ENCODE measurements at regions not wholly inside any gene's neighbourhood (a gene's known extent, or its start where the extent isn't known, plus 50 kb on each side); places are given as distances from the start of the nearest gene placed in this dataset.

DNA sequence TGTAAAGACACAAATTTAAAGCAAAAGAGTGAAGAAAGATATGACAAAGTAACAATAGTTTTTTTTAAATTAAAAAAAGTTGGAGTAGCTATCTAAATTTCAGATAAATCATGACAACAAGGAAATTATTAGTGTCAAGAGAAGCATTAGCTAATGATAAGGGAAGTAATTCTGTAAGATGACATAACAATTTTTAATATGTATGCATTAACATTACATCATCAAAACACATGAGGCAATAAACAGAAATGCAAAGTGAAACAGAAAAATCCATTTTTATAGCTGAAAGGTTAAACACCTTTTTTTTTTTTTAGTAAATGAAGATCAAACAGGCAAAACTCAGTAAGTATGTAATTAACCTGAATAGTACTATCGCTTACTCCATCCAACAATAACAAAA, 804.9 kb upstream of the PRR20A start:
- CTCF ChIA-PET = no interaction called here
- ATAC-seq = no peak
- H3K4me3 Mint-ChIP-seq = no peak overlapping the region
- POLR2A ChIA-PET = no interaction called here
- no peaks in the 10 kb centered on the region for H3K27me3 Mint-ChIP-seq
- H3K36me3 Mint-ChIP-seq (ENCODE audit: low read depth) = no peaks in the 10 kb centered on the region
- no peak overlapping the region for H3K27ac Mint-ChIP-seq
- no peaks in the 10 kb centered on the region for H3K4me1 Mint-ChIP-seq (ENCODE audit: low read depth)
- peaks cover 19% of the 10 kb centered on the region for H3K9me3 Mint-ChIP-seq
- intact Hi-C loops (cut with micrococcal nuclease) = no loop called here
- TF ChIP-seq, protein P1, sequence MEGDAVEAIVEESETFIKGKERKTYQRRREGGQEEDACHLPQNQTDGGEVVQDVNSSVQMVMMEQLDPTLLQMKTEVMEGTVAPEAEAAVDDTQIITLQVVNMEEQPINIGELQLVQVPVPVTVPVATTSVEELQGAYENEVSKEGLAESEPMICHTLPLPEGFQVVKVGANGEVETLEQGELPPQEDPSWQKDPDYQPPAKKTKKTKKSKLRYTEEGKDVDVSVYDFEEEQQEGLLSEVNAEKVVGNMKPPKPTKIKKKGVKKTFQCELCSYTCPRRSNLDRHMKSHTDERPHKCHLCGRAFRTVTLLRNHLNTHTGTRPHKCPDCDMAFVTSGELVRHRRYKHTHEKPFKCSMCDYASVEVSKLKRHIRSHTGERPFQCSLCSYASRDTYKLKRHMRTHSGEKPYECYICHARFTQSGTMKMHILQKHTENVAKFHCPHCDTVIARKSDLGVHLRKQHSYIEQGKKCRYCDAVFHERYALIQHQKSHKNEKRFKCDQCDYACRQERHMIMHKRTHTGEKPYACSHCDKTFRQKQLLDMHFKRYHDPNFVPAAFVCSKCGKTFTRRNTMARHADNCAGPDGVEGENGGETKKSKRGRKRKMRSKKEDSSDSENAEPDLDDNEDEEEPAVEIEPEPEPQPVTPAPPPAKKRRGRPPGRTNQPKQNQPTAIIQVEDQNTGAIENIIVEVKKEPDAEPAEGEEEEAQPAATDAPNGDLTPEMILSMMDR (IDR thresholded peaks at IDR 0.05) = no peak
- no peak for DNase-seq

DNA sequence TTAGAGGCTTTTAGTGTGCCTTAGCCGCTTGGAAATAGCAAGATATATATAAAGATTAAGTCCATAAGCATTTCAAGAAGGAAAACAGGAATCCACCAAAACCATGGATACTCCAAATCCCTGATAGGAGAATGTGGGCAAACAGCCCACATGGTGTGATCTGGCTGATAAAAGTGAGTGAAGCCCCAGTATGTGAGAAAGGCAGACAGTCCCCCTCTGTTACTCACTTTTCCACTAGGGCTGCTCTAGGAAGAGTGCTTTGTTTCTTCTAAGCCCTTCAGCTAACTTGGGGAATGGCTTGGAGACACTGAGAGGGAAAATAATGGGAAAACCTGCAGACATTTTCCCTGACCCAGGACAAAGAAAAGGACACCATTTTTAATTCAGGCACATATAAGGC, 802.3 kb upstream of the PRR20A start:
- ATAC-seq = no peak
- POLR2A ChIA-PET = no interaction called here
- TF ChIP-seq, protein P1 (IDR thresholded peaks at IDR 0.05) = no peak
- intact Hi-C loops (cut with micrococcal nuclease) = no loop called here
- no peak for DNase-seq
- H3K9me3 Mint-ChIP-seq = peaks cover 24% of the 10 kb centered on the region
- H3K27me3 Mint-ChIP-seq = no peaks in the 10 kb centered on the region
- H3K36me3 Mint-ChIP-seq (ENCODE audit: low read depth) = no peaks in the 10 kb centered on the region
- H3K27ac Mint-ChIP-seq = no peak overlapping the region
- no peaks in the 10 kb centered on the region for H3K4me1 Mint-ChIP-seq (ENCODE audit: low read depth)
- no peak overlapping the region for H3K4me3 Mint-ChIP-seq
- CTCF ChIA-PET = no interaction called here

DNA sequence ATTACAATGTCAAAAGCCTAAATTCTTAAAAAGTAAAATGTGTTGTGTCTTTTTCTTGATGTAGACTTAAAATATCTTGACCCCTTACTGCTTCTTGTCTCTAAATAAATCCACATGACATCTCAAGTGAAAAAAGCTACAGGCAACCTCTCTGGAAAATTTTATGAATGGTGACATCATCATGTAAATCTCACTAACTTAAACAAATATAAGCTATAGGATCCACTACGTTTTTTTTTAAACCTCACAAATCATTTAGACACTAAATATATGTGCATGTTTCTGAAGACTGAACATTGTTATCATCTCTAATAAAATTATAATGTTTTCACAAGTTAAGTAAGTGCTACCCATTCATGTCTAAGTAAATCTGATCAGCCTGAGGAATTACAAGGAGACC, 793.7 kb upstream of the PRR20A start:
- Mint-ChIP-seq H3K27ac (no peak overlapping the region), H3K9me3 (peaks cover 14% of the 10 kb centered on the region), H3K4me1 (ENCODE audit: low read depth) (no peaks in the 10 kb centered on the region), H3K4me3 (no peak overlapping the region), H3K27me3 (no peaks in the 10 kb centered on the region), H3K36me3 (ENCODE audit: low read depth) (no peaks in the 10 kb centered on the region)
- ATAC-seq (no peak), DNase-seq (no peak)
- intact Hi-C loops (cut with micrococcal nuclease) = no loop called here
- CTCF ChIA-PET = interaction anchor here (1.2 kb wide), 1 partner anchor 19 kb away, joined by 3 read pairs; no protein-coding TSS in a partner anchor
- POLR2A ChIA-PET = no interaction called here
- TF ChIP-seq, protein P1 (IDR thresholded peaks at IDR 0.05) = no peak

DNA sequence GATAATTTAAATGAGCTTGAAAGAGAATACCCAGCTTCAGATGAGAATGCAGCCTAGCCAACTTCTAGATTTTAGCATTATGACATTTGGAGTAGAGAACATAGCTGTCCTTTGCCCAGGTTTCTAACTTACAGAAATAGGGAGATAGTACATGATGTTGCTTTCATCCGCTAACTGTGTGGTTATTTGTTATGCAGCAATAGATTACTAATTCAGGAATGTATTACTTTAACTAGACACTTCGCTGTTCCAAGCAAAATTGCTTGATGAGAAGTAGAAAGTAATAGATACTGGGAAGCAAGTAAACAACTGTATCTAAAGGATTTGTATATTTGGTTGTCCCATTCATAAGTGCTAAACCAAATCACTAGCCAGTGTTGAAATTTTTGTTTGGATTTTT, 790.9 kb upstream of the PRR20A start:
- intact Hi-C loops (cut with micrococcal nuclease) = no loop called here
- no peaks in the 10 kb centered on the region for H3K36me3 Mint-ChIP-seq (ENCODE audit: low read depth)
- peaks cover 12% of the 10 kb centered on the region for H3K9me3 Mint-ChIP-seq
- H3K27me3 Mint-ChIP-seq = no peaks in the 10 kb centered on the region
- no peak overlapping the region for H3K4me3 Mint-ChIP-seq
- ChIA-PET CTCF (no interaction called here), POLR2A (no interaction called here)
- ATAC-seq (no peak), DNase-seq (no peak)
- no peak overlapping the region for H3K27ac Mint-ChIP-seq
- no peaks in the 10 kb centered on the region for H3K4me1 Mint-ChIP-seq (ENCODE audit: low read depth)
- TF ChIP-seq, protein P1 (IDR thresholded peaks at IDR 0.05) = no peak

DNA sequence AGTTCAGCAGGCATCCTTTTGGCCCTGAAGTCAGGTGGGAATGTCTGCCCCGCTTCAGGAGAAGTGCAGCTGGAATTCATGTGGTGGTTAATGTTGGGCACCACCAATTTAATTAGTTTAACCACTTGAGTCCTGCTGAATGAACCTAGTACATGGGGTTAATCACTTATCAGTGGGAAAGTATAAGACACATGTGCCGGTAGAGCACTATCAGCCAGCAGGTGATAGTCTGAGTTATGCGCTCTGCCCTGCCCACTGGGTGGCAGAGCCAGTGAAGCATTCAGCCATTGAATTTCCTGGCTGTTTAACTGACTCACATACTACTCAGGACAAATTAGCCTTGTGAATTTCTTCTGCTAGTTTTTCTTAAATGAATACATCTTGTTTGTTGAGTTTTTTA, 789.7 kb upstream of the PRR20A start:
- ATAC-seq = no peak
- POLR2A ChIA-PET = no interaction called here
- no peaks in the 10 kb centered on the region for H3K4me1 Mint-ChIP-seq (ENCODE audit: low read depth)
- intact Hi-C loops (cut with micrococcal nuclease) = no loop called here
- TF ChIP-seq, protein P1 (IDR thresholded peaks at IDR 0.05) = no peak
- H3K27ac Mint-ChIP-seq = no peak overlapping the region
- H3K4me3 Mint-ChIP-seq = no peak overlapping the region
- H3K36me3 Mint-ChIP-seq (ENCODE audit: low read depth) = no peaks in the 10 kb centered on the region
- CTCF ChIA-PET = no interaction called here
- H3K27me3 Mint-ChIP-seq = no peaks in the 10 kb centered on the region
- H3K9me3 Mint-ChIP-seq = peaks cover 15% of the 10 kb centered on the region
- DNase-seq = no peak
